OCI-LY7 (cell line): ENCODE measurements at regions not wholly inside any gene's neighbourhood (a gene's known extent, or its start where the extent isn't known, plus 50 kb on each side); places are given as distances from the start of the nearest gene placed in this dataset.

Experiments
- BruUV-seq: library from RNA; stranded (reverse); fragments of 400-500 nt; replicated peaks from 2 replicates; lab custom pipeline; 2021; lab: Mats Ljungman, UMichigan
- CTCF ChIA-PET: fragments of 300-600 bp; sonication (Branson Sonifier 250); formaldehyde crosslinking; loops from one replicate; lab custom pipeline; 2022; ENCODE audit warnings: antibody characterized with exemption; ENCODE audit not compliant: unreplicated experiment; lab: Charles Lee
- POLR2A ChIA-PET: fragments of 300-600 bp; sonication (Branson Sonifier 250); formaldehyde crosslinking; loops from one replicate; lab custom pipeline; 2022; ENCODE audit warnings: antibody characterized with exemption; lab: Charles Lee
- DNase-seq: peaks from one replicate; pipeline ENCODE4 v3.0.0-alpha.2; 2015; ENCODE audit warnings: low spot score
- H2AFZ ChIP-seq: fragments of 200-600 bp; sonication (generic), shearing (Covaris generic); 2 replicates; pipeline ENCODE4 v1.6.1; 2014; ENCODE audit warnings: mild to moderate bottlenecking, antibody characterized with exemption, low read length, moderate library complexity
- H3K27ac ChIP-seq: fragments of 200-600 bp; sonication (generic); 2 replicates; pipeline ENCODE4 v1.5.1; 2014; ENCODE audit warnings: mixed run types, low read depth, mild to moderate bottlenecking, moderate library complexity, low read length, inconsistent platforms; ENCODE audit not compliant: poor library complexity, severe bottlenecking
- H3K36me3 ChIP-seq: fragments of 200-600 bp; sonication (generic); 2 replicates; pipeline ENCODE4 v1.6.1; 2014; ENCODE audit warnings: mild to moderate bottlenecking, antibody characterized with exemption, low read length, moderate library complexity, mixed read lengths; ENCODE audit not compliant: insufficient read depth
- H3K4me1 ChIP-seq: fragments of 200-600 bp; sonication (generic); 2 replicates; pipeline ENCODE4 v1.5.1; 2014; ENCODE audit warnings: mild to moderate bottlenecking, low read length; ENCODE audit not compliant: insufficient read depth, poor library complexity, severe bottlenecking
- H3K4me2 ChIP-seq: fragments of 200-600 bp; sonication (generic); 2 replicates; pipeline ENCODE4 v1.6.1; 2014; ENCODE audit warnings: mild to moderate bottlenecking, low read length
- H3K4me3 ChIP-seq: fragments of 200-600 bp; sonication (generic); 2 replicates; pipeline ENCODE4 v1.5.1; 2014; ENCODE audit warnings: mild to moderate bottlenecking, low read depth, low read length; ENCODE audit not compliant: poor library complexity, severe bottlenecking
- H3K79me2 ChIP-seq: fragments of 200-600 bp; sonication (generic); 2 replicates; pipeline ENCODE4 v1.6.1; 2016; ENCODE audit warnings: low read depth, mild to moderate bottlenecking, low read length, moderate library complexity, mixed read lengths; ENCODE audit not compliant: insufficient read depth
- H3K9me2 ChIP-seq: fragments of 200-600 bp; sonication (generic); 2 replicates; pipeline ENCODE4 v1.6.1; 2016; ENCODE audit warnings: mild to moderate bottlenecking, low read length, mixed read lengths; ENCODE audit not compliant: insufficient read depth
- H3K9me3 ChIP-seq: fragments of 200-600 bp; sonication (generic); 2 replicates; pipeline ENCODE4 v1.6.1; 2014; ENCODE audit warnings: mild to moderate bottlenecking, mixed run types, low read length, mixed read lengths
- H4K20me1 ChIP-seq: fragments of 200-600 bp; sonication (generic); 2 replicates; pipeline ENCODE4 v1.6.1; 2014; ENCODE audit warnings: mild to moderate bottlenecking, antibody characterized with exemption, low read length, moderate library complexity, mixed read lengths; ENCODE audit not compliant: insufficient read depth
- CTCF ChIP-seq: fragments of 200-600 bp; sonication (generic); conservative IDR thresholded peaks from 2 replicates; pipeline ENCODE4 v1.5.1; 2014; ENCODE audit warnings: mild to moderate bottlenecking, antibody characterized with exemption, low read length, moderate library complexity, mixed read lengths
- EZH2phosphoT487 ChIP-seq: fragments of 200-600 bp; sonication (generic); IDR thresholded peaks from 2 replicates; pipeline ENCODE4 v1.6.1; 2018; ENCODE audit warnings: low read depth, borderline replicate concordance, mild to moderate bottlenecking, mixed run types, antibody characterized with exemption, low read length, moderate library complexity, mixed read lengths
- intact Hi-C: fragments of 100-400 bp; cut with micrococcal nuclease; formaldehyde crosslinking; loops from one replicate; pipeline ENCODE4 v1.10.0; 2022; ENCODE audit not compliant: unreplicated experiment

GRCh38 chr7:126227055-126227454 is 1025.7 kb downstream of the GRM8 start:
- no peaks in the 10 kb centered on the region for H3K79me2 ChIP-seq
- H3K4me2 ChIP-seq: no peak overlapping the region
- intact Hi-C loops: no loop called here
- no peaks in the 10 kb centered on the region for H3K9me3 ChIP-seq
- no peaks in the 10 kb centered on the region for H3K4me1 ChIP-seq
- no peak for TF ChIP-seq EZH2phosphoT487
- TF ChIP-seq CTCF: no peak
- H2AFZ ChIP-seq: no peak overlapping the region
- no peak for DNase-seq
- H3K9me2 ChIP-seq: no peaks in the 10 kb centered on the region
- BruUV-seq: no TSS peak
- H4K20me1 ChIP-seq: no peaks in the 10 kb centered on the region
- no peak overlapping the region for H3K4me3 ChIP-seq
- POLR2A ChIA-PET: no interaction called here
- no peak overlapping the region for H3K27ac ChIP-seq
- no peaks in the 10 kb centered on the region for H3K36me3 ChIP-seq
- CTCF ChIA-PET: no interaction called here

- H3K36me3 ChIP-seq: no peaks in the 10 kb centered on the region
- TF ChIP-seq CTCF (no peak), EZH2phosphoT487 (no peak)
- DNase-seq: no peak
- no peak overlapping the region for H2AFZ ChIP-seq
- no peaks in the 10 kb centered on the region for H3K4me1 ChIP-seq
- H3K9me2 ChIP-seq: no peaks in the 10 kb centered on the region
- ChIA-PET POLR2A (interaction anchor here (0.7 kb wide), 1 partner anchor 21 kb away, joined by 3 read pairs; no protein-coding TSS in a partner anchor), CTCF (no interaction called here)
- no peak overlapping the region for H3K4me2 ChIP-seq
- no peaks in the 10 kb centered on the region for H3K9me3 ChIP-seq
- no peak overlapping the region for H3K27ac ChIP-seq
- no peak overlapping the region for H3K4me3 ChIP-seq
- no peaks in the 10 kb centered on the region for H3K79me2 ChIP-seq
- intact Hi-C loops: no loop called here
- no TSS peak for BruUV-seq
- H4K20me1 ChIP-seq: no peaks in the 10 kb centered on the region
These were observed 1029.0 kb downstream of the GRM8 start for GRCh38 chr7:126223729-126224128.

- BruUV-seq: no TSS peak
These were observed 1030.0 kb downstream of the GRM8 start for GRCh38 chr7:126222782-126223181.

More at GRCh38 chr7:126222782-126223181, 1030.0 kb downstream of the GRM8 start:
- Histone ChIP-seq H3K4me1 (no peaks in the 10 kb centered on the region), H3K9me2 (no peaks in the 10 kb centered on the region), H3K4me2 (no peak overlapping the region), H3K79me2 (no peaks in the 10 kb centered on the region), H3K4me3 (no peak overlapping the region), H3K36me3 (no peaks in the 10 kb centered on the region), H4K20me1 (no peaks in the 10 kb centered on the region), H3K9me3 (no peaks in the 10 kb centered on the region), H3K27ac (no peak overlapping the region), H2AFZ (no peak overlapping the region)
- intact Hi-C loops: no loop called here
- no peak for DNase-seq
- POLR2A ChIA-PET: interaction anchor here (0.7 kb wide), 1 partner anchor 491 kb away, joined by 3 read pairs; no protein-coding TSS in a partner anchor
- CTCF ChIA-PET: no interaction called here
- TF ChIP-seq CTCF (no peak), EZH2phosphoT487 (no peak)
